Activated T-cell treated with anti-CD3 and anti-CD28 coated beads, Interleukin-2, amount 50 U/mL, for 72 hours (primary cell): ENCODE measurements at regions not wholly inside any gene's neighbourhood (a gene's known extent, or its start where the extent isn't known, plus 50 kb on each side); places are given as distances from the start of the nearest gene placed in this dataset.

ENCODE experiments used
- ATAC-seq, 2 donors: fragments of 150-1000 bp; cut with Tn5 transposase; replicated peaks in 1 of 2; 2 replicates each; pipeline ENCODE4 v1.10.0; 2021; ENCODE audit warnings: moderate library complexity in 2 of 2, mild to moderate bottlenecking in 1 of 2
- DNase-seq, 2 donors: peaks; one replicate each; pipeline ENCODE4 v3.0.0; 2021 to 2022; ENCODE audit warnings: mixed read lengths in 1 of 2
- H3K27ac Mint-ChIP-seq: one replicate; pipeline ENCODE4 v1.8.0; 2022; ENCODE audit warnings: mild to moderate bottlenecking, moderate library complexity, mixed read lengths
- H3K27me3 Mint-ChIP-seq: one replicate; pipeline ENCODE4 v1.8.0; 2022; ENCODE audit warnings: low read depth, mixed read lengths
- H3K36me3 Mint-ChIP-seq, 2 donors: one replicate each; pipeline ENCODE4 v1.8.0; 2022; ENCODE audit warnings: mixed read lengths in 2 of 2, mild to moderate bottlenecking in 1 of 2; ENCODE audit not compliant: insufficient read depth in 2 of 2
- H3K4me1 Mint-ChIP-seq: one replicate; pipeline ENCODE4 v1.8.0; 2022; ENCODE audit warnings: low read depth, mixed read lengths
- H3K4me3 Mint-ChIP-seq, 2 donors: one replicate each; pipeline ENCODE4 v1.8.0; 2022; ENCODE audit warnings: mild to moderate bottlenecking in 2 of 2, mixed read lengths in 2 of 2, moderate library complexity in 2 of 2
- H3K9me3 Mint-ChIP-seq, 2 donors: one replicate each; pipeline ENCODE4 v1.8.0; 2022; ENCODE audit warnings: mixed read lengths in 2 of 2

DNA sequence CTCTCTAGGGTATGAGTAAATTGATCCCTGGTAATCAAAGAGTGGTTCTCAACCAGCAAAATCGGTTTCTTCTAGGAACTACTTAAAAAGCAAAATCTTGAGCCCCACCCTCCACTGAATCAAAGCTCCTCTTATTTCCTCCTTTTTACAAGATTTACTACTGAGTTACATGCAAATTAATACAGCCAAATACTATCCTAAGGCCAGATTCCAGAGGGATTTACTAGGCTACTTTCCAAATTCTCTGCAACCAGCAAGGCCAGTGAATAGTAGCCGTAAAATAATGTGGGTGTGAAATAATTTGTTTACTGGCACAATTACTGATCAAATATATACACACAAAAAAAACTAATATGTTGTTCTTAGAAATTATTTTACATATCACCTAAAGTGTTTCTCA lies 1583.8 kb downstream of the NCAM2 start:
- no peak overlapping the region for H3K27ac Mint-ChIP-seq
- ATAC-seq = no peak

GRCh38 chr21:22584308-22584707 lies 1586.1 kb downstream of the NCAM2 start:
- H3K27me3 Mint-ChIP-seq = no peaks in the 10 kb centered on the region
- no peak overlapping the region for H3K27ac Mint-ChIP-seq
- no peak overlapping the region for H3K4me3 Mint-ChIP-seq
- ATAC-seq = no peak
- no peaks in the 10 kb centered on the region for H3K4me1 Mint-ChIP-seq
- DNase-seq = no peak
- H3K9me3 Mint-ChIP-seq = no peaks in the 10 kb centered on the region
- H3K36me3 Mint-ChIP-seq = no peaks in the 10 kb centered on the region

More for the DNA sequence above, 1583.8 kb downstream of the NCAM2 start:
- no peaks in the 10 kb centered on the region for H3K4me1 Mint-ChIP-seq
- no peaks in the 10 kb centered on the region for H3K9me3 Mint-ChIP-seq
- no peak overlapping the region for H3K4me3 Mint-ChIP-seq
- no peaks in the 10 kb centered on the region for H3K27me3 Mint-ChIP-seq
- no peak for DNase-seq
- H3K36me3 Mint-ChIP-seq = no peaks in the 10 kb centered on the region

DNA sequence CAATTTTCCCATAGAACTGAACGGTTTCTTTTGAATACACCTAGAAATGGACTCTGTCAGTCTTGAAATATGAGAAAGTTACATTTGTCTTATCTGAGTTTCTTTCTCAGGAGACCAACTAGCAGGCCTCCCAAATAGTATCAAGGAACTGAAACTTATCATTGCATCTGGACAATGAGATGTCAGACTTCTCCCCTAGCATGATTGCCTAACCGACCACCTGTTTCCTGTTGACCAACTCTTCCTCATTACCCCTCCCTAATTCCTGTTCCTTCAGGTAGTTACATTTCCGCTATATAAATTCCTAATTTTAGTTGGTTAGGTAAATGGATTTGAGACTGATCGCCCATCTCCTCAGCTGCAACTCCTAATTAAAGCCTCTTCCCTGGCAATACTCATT lies 1587.3 kb downstream of the NCAM2 start:
- Mint-ChIP-seq H3K36me3 (no peaks in the 10 kb centered on the region), H3K4me1 (no peaks in the 10 kb centered on the region), H3K4me3 (no peak overlapping the region), H3K27ac (no peak overlapping the region), H3K9me3 (no peaks in the 10 kb centered on the region), H3K27me3 (no peaks in the 10 kb centered on the region)
- no peak for DNase-seq
- no peak for ATAC-seq

GRCh38 chr21:22597660-22598255 lies 1599.5 kb downstream of the NCAM2 start:
- no peaks in the 10 kb centered on the region for H3K9me3 Mint-ChIP-seq
- H3K4me3 Mint-ChIP-seq = no peak overlapping the region
- DNase-seq = no peak
- H3K4me1 Mint-ChIP-seq = no peaks in the 10 kb centered on the region
- no peak overlapping the region for H3K27ac Mint-ChIP-seq
- H3K36me3 Mint-ChIP-seq = no peaks in the 10 kb centered on the region
- ATAC-seq = no peak
- no peaks in the 10 kb centered on the region for H3K27me3 Mint-ChIP-seq

DNA sequence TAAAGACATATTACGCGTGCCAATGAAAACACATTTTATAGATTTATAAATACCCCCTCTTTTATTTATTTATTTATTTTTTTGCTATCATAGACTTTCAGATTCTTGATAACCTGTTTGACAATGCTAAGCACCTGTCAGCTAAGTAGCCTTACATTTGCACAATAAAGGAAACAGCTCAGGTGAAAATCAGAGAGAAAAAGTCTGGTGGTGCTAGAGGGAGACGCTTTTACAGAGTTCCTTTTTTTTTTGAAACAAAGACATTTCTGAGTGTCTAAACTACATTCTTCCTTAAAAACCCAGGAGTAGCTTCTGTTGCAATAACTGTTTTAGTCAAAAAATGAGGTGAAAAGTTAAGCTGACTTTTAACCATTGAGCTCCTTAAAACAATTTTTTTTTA lies 1611.6 kb downstream of the NCAM2 start:
- DNase-seq = no peak
- no peaks in the 10 kb centered on the region for H3K27me3 Mint-ChIP-seq
- no peak overlapping the region for H3K27ac Mint-ChIP-seq
- no peak overlapping the region for H3K4me3 Mint-ChIP-seq
- H3K4me1 Mint-ChIP-seq = no peaks in the 10 kb centered on the region
- no peaks in the 10 kb centered on the region for H3K36me3 Mint-ChIP-seq
- ATAC-seq = no peak
- peaks cover 2 to 4% of the 10 kb centered on the region in 2 donors for H3K9me3 Mint-ChIP-seq

DNA sequence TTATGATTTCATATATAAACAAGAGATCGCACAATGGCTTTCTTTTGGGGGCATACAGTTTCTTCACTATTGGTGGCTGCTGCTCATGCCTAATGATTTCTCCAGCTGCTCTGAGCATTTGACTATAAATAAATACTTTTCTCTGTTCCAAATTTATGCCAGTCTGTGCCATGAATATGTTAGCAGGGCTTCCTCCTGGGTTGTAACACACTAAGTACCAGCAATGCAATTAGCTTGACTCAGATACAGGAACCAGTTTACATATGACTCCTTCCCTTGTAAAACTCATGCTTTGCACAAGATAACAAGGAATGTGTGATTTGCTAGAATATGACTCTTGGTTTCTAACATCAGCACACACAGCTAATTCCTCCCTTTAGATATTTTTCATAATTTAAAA lies 1629.7 kb downstream of the NCAM2 start:
- no peaks in the 10 kb centered on the region for H3K36me3 Mint-ChIP-seq
- no peak overlapping the region for H3K4me3 Mint-ChIP-seq
- DNase-seq (no peak), ATAC-seq (no peak)
- H3K4me1 Mint-ChIP-seq = no peaks in the 10 kb centered on the region
- H3K27me3 Mint-ChIP-seq = no peaks in the 10 kb centered on the region
- no peak overlapping the region for H3K27ac Mint-ChIP-seq
- H3K9me3 Mint-ChIP-seq = peaks cover 0 to 2% of the 10 kb centered on the region in 2 donors

DNA sequence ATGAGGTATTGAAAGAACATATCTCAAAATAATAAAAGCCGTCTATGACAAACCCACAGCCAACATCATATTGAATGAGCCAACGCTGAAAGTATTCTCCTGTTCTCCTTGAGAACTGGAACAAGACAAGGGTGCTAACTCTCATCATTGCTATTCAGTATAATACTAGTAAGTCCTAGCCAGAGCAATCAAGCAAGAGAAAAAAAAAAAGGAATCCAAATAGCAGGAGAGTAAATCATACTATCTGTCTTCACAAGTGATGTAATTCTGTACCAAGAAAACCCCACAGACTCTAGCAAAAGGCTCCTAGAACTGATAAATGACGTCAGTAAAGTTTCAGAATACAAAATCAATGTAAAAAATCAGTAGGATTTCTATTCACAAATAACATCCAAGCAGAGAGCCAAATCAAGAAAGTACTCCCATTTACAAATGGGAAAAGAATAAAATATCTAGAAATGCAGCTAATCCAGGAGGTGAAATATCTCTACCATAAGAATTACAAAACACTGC lies 1632.8 kb downstream of the NCAM2 start:
- DNase-seq (no peak), ATAC-seq (no peak)
- H3K36me3 Mint-ChIP-seq = no peaks in the 10 kb centered on the region
- no peak overlapping the region for H3K27ac Mint-ChIP-seq
- no peak overlapping the region for H3K4me3 Mint-ChIP-seq
- H3K9me3 Mint-ChIP-seq = no peaks in the 10 kb centered on the region
- no peaks in the 10 kb centered on the region for H3K27me3 Mint-ChIP-seq
- H3K4me1 Mint-ChIP-seq = no peaks in the 10 kb centered on the region

DNA sequence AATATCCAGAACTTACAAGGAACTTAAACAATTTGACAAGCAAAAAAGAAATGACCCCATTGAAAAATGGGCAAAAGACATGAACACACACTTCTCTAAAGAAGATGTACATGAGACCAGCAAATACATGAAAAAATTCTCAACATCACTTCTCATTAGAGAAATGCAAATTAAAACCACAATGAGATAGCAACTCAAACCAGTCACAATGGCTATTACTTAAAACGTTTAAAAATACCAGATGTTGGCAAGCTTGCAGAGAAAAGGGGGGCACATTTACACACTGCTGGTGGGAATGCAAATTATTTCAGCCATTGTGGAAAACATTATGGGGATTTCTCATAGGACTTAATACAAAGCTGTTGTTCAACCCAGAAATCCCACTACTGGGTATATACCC lies 1634.0 kb downstream of the NCAM2 start:
- H3K27ac Mint-ChIP-seq = no peak overlapping the region
- no peaks in the 10 kb centered on the region for H3K4me1 Mint-ChIP-seq
- DNase-seq (no peak), ATAC-seq (no peak)
- H3K4me3 Mint-ChIP-seq = no peak overlapping the region
- no peaks in the 10 kb centered on the region for H3K9me3 Mint-ChIP-seq
- no peaks in the 10 kb centered on the region for H3K27me3 Mint-ChIP-seq
- no peaks in the 10 kb centered on the region for H3K36me3 Mint-ChIP-seq

- DNase-seq (no peak), ATAC-seq (no peak)
- Mint-ChIP-seq H3K4me1 (no peaks in the 10 kb centered on the region), H3K4me3 (no peak overlapping the region), H3K27me3 (no peaks in the 10 kb centered on the region), H3K9me3 (peaks cover 0 to 11% of the 10 kb centered on the region in 2 donors), H3K36me3 (no peaks in the 10 kb centered on the region), H3K27ac (no peak overlapping the region)
Observed at GRCh38 chr21:22649246-22649645, 1651.0 kb downstream of the NCAM2 start.

GRCh38 chr21:22650226-22650625 lies 1652.0 kb downstream of the NCAM2 start:
- Mint-ChIP-seq H3K27ac (no peak overlapping the region), H3K4me3 (no peak overlapping the region), H3K9me3 (peaks cover 0 to 11% of the 10 kb centered on the region in 2 donors), H3K36me3 (no peaks in the 10 kb centered on the region), H3K27me3 (no peaks in the 10 kb centered on the region), H3K4me1 (no peaks in the 10 kb centered on the region)
- DNase-seq = no peak
- no peak for ATAC-seq

DNA sequence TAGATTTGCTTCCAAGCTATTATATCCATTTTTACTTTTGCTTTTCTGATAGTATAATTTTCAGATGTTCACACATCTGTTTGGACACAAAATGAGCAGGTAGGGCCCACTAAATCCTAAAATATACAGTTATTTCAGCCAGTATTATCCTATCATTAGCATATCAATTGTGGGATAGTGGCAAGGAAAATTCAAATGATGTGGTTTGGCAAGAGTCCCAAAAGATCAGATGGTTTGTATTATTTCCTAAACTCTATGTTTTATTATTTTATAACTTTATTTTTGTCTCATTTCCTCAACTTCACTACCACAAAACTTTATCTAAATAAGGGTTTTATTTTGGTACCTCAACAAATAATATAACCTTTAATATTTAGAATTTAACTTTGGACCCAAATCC lies 1659.6 kb downstream of the NCAM2 start:
- peaks cover 0 to 2% of the 10 kb centered on the region in 2 donors for H3K9me3 Mint-ChIP-seq
- ATAC-seq = no peak
- DNase-seq = no peak
- H3K27ac Mint-ChIP-seq = no peak overlapping the region
- no peaks in the 10 kb centered on the region for H3K27me3 Mint-ChIP-seq
- H3K4me3 Mint-ChIP-seq = no peak overlapping the region
- no peaks in the 10 kb centered on the region for H3K36me3 Mint-ChIP-seq
- H3K4me1 Mint-ChIP-seq = no peaks in the 10 kb centered on the region

DNA sequence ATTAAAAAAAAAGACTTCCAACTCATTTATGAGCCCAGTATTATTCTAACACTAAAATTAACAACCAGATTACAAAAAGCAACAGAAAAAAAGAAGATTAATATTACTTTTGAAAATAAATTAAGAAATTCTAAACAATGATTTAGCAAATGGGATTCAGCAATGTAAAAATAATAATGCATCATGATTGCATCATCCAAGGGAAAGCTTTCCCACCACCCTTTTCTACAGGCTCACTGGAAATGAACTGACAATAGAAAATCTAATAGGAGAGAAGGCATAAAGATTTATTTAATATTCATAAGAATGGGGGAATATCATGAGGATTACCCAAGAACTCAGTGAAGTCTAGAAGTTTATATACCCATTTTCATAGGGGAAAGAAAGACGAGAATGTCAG lies 1671.9 kb downstream of the NCAM2 start:
- Mint-ChIP-seq H3K9me3 (peaks cover 0 to 2% of the 10 kb centered on the region in 2 donors), H3K27me3 (no peaks in the 10 kb centered on the region), H3K27ac (no peak overlapping the region), H3K36me3 (no peaks in the 10 kb centered on the region), H3K4me3 (no peak overlapping the region), H3K4me1 (no peaks in the 10 kb centered on the region)
- ATAC-seq (no peak), DNase-seq (no peak)

- Mint-ChIP-seq H3K36me3 (no peaks in the 10 kb centered on the region), H3K9me3 (peaks cover 2 to 9% of the 10 kb centered on the region in 2 donors), H3K4me1 (no peaks in the 10 kb centered on the region), H3K4me3 (no peak overlapping the region), H3K27me3 (no peaks in the 10 kb centered on the region), H3K27ac (no peak overlapping the region)
- ATAC-seq (no peak), DNase-seq (no peak)
Observed at GRCh38 chr21:22679207-22679606, 1681.0 kb downstream of the NCAM2 start.

DNA sequence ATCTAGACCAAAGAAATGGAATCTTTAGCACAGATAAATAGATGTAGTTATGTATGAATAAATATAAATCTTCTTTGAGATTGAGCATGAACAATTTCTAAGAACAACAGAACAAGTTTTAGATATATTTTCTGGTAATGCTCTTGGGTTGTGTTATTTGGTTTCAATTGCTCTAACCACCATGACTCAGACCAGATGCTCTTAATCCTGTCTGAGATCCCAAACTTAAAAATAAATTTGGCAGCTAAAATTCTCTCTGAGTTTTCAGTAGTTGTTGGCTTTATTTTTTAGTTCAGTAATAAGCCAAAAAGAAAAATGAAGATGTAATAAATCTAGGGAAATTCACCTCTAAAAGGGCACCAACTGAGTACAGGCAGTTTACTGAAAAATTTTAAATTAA lies 1693.4 kb downstream of the NCAM2 start:
- DNase-seq (no peak), ATAC-seq (no peak)
- H3K4me3 Mint-ChIP-seq = no peak overlapping the region
- no peaks in the 10 kb centered on the region for H3K27me3 Mint-ChIP-seq
- peaks cover 11 to 14% of the 10 kb centered on the region in 2 donors for H3K9me3 Mint-ChIP-seq
- H3K36me3 Mint-ChIP-seq = no peaks in the 10 kb centered on the region
- no peaks in the 10 kb centered on the region for H3K4me1 Mint-ChIP-seq
- H3K27ac Mint-ChIP-seq = no peak overlapping the region
